SK-MEL-5 (cell line): ENCODE measurements at regions not wholly inside any gene's neighbourhood (a gene's known extent, or its start where the extent isn't known, plus 50 kb on each side); places are given as distances from the start of the nearest gene placed in this dataset.

ENCODE experiments used
- DNase-seq: peaks from one replicate; pipeline ENCODE4 v3.0.0-alpha.2; 2016; ENCODE audit warnings: low read depth, low spot score
- in situ Hi-C: cut with HindIII; loops from 2 replicates; pipeline ENCODE4 v1.10.0; 2016; ENCODE audit warnings: low sequenced_read_pairs, high pct_unique_total_duplicates, low pct_unique_long_range_greater_than_20kb

GRCh38 chr9:17936365-17936764 lies 357.5 kb downstream of the SH3GL2 start:
- in situ Hi-C loops = no loop called here
- no peak for DNase-seq

GRCh38 chr9:17938035-17938655 lies 359.3 kb downstream of the SH3GL2 start:
- in situ Hi-C loops = no loop called here
- no peak for DNase-seq

- in situ Hi-C loops = no loop called here
- DNase-seq = no peak
Measured at GRCh38 chr9:17942498-17942897, 363.6 kb downstream of the SH3GL2 start.

GRCh38 chr9:17955409-17955808 lies 376.5 kb downstream of the SH3GL2 start:
- in situ Hi-C loops = no loop called here
- no peak for DNase-seq

GRCh38 chr9:17958363-17958762 lies 379.5 kb downstream of the SH3GL2 start:
- DNase-seq = no peak
- in situ Hi-C loops = no loop called here

- in situ Hi-C loops = no loop called here
- DNase-seq = no peak
Measured at GRCh38 chr9:17962747-17963146, 383.9 kb downstream of the SH3GL2 start.

GRCh38 chr9:17963498-17963897 lies 384.6 kb downstream of the SH3GL2 start:
- no peak for DNase-seq
- in situ Hi-C loops = no loop called here

GRCh38 chr9:17967731-17968130 lies 388.9 kb downstream of the SH3GL2 start:
- no peak for DNase-seq
- in situ Hi-C loops = no loop called here

- DNase-seq = no peak
- in situ Hi-C loops = no loop called here
Measured at GRCh38 chr9:17969232-17969631, 390.4 kb downstream of the SH3GL2 start.

- DNase-seq = no peak
- in situ Hi-C loops = no loop called here
Measured at GRCh38 chr9:17970277-17970676, 391.4 kb downstream of the SH3GL2 start.

GRCh38 chr9:17978773-17979172 lies 399.9 kb downstream of the SH3GL2 start:
- in situ Hi-C loops = no loop called here
- DNase-seq = no peak

GRCh38 chr9:17986595-17986994 lies 407.7 kb downstream of the SH3GL2 start:
- in situ Hi-C loops = no loop called here
- no peak for DNase-seq

GRCh38 chr9:17987189-17987588 lies 408.3 kb downstream of the SH3GL2 start:
- in situ Hi-C loops = no loop called here
- no peak for DNase-seq

- no peak for DNase-seq
- in situ Hi-C loops = no loop called here
Measured at GRCh38 chr9:17988489-17988888, 409.6 kb downstream of the SH3GL2 start.

- DNase-seq = no peak
- in situ Hi-C loops = no loop called here
Measured at GRCh38 chr9:17990602-17991001, 411.7 kb downstream of the SH3GL2 start.

GRCh38 chr9:17993024-17993423 lies 414.2 kb downstream of the SH3GL2 start:
- no peak for DNase-seq
- in situ Hi-C loops = no loop called here

GRCh38 chr9:17994695-17995425 lies 416.0 kb downstream of the SH3GL2 start:
- in situ Hi-C loops = no loop called here
- DNase-seq = no peak

GRCh38 chr9:17996728-17997127 lies 417.9 kb downstream of the SH3GL2 start:
- no peak for DNase-seq
- in situ Hi-C loops = no loop called here

- no peak for DNase-seq
- in situ Hi-C loops = no loop called here
Measured at GRCh38 chr9:18002718-18003438, 424.0 kb downstream of the SH3GL2 start.
